Breast epithelium (tissue), 3 donors: ENCODE measurements at regions not wholly inside any gene's neighbourhood (a gene's known extent, or its start where the extent isn't known, plus 50 kb on each side); places are given as distances from the start of the nearest gene placed in this dataset.

ENCODE experiments used
- POLR2A ChIP-seq: fragments of 450-650 bp; IDR thresholded peaks from one replicate; pipeline ENCODE4 v1.6.1; 2016; ENCODE audit warnings: antibody characterized with exemption, mild to moderate bottlenecking, moderate library complexity
- TF ChIP-seq, protein P1 (sequence below), 3 donors: fragments of 450-650 bp; IDR thresholded peaks; one replicate each; pipeline ENCODE4 v1.5.1; 2016 to 2017; ENCODE audit warnings: antibody characterized with exemption in 3 of 3, mild to moderate bottlenecking in 3 of 3, moderate library complexity in 3 of 3

DNA sequence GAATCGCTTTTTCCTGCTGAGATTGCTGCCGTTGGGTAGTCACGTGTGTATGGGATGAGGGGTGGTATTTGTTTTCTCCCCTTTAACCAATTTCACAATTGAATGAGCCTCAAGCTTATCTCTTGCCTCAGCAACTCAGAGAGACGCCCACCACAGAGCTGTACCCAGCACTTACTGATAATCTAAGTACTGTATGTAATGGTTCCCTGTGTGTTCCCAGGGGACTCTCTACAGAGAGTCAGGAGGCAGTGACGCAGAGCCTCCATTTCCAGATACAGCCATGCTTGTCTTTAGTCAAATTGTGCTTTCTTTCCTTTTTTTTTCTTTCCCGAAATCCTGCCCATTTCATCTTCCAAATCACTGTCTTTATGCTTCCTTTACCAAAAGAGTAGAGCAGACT, 1102.1 kb upstream of the KLHL29 start:
- TF ChIP-seq, protein P1, sequence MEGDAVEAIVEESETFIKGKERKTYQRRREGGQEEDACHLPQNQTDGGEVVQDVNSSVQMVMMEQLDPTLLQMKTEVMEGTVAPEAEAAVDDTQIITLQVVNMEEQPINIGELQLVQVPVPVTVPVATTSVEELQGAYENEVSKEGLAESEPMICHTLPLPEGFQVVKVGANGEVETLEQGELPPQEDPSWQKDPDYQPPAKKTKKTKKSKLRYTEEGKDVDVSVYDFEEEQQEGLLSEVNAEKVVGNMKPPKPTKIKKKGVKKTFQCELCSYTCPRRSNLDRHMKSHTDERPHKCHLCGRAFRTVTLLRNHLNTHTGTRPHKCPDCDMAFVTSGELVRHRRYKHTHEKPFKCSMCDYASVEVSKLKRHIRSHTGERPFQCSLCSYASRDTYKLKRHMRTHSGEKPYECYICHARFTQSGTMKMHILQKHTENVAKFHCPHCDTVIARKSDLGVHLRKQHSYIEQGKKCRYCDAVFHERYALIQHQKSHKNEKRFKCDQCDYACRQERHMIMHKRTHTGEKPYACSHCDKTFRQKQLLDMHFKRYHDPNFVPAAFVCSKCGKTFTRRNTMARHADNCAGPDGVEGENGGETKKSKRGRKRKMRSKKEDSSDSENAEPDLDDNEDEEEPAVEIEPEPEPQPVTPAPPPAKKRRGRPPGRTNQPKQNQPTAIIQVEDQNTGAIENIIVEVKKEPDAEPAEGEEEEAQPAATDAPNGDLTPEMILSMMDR (IDR thresholded peaks at IDR 0.05), result no peak
- no peak for TF ChIP-seq POLR2A
